DND-41 (cell line): ENCODE measurements at regions not wholly inside any gene's neighbourhood (a gene's known extent, or its start where the extent isn't known, plus 50 kb on each side); places are given as distances from the start of the nearest gene placed in this dataset.

Experiments
- CTCF ChIP-seq: IDR thresholded peaks from 2 replicates; pipeline ENCODE4 v1.5.1; 2012; ENCODE audit warnings: borderline replicate concordance, low read length, moderate library complexity, mild to moderate bottlenecking; ENCODE audit not compliant: poor library complexity, severe bottlenecking; ENCODE audit errors: extremely low read depth
- EZH2 ChIP-seq: IDR thresholded peaks from 3 replicates; pipeline ENCODE4 v1.6.1; 2012; ENCODE audit warnings: borderline replicate concordance, low read depth, mild to moderate bottlenecking, moderate library complexity, low read length, inconsistent platforms; ENCODE audit not compliant: severe bottlenecking

- TF ChIP-seq CTCF (no peak), EZH2 (no peak)
Observed at GRCh38 chr4:64157397-64157796, 251.9 kb downstream of the TECRL start.
